Jurkat, Clone E6-1 (cell line): ENCODE measurements at regions not wholly inside any gene's neighbourhood (a gene's known extent, or its start where the extent isn't known, plus 50 kb on each side); places are given as distances from the start of the nearest gene placed in this dataset.

ENCODE experiments used
- DNase-seq: peaks from one replicate; pipeline ENCODE4 v3.0.0-alpha.2; 2011; ENCODE audit warnings: low read depth, low spot score
- H3K4me3 ChIP-seq: 2 replicates; pipeline ENCODE4 v1.5.1; 2011; ENCODE audit warnings: mild to moderate bottlenecking, low read length, control low read depth, moderate library complexity

DNA sequence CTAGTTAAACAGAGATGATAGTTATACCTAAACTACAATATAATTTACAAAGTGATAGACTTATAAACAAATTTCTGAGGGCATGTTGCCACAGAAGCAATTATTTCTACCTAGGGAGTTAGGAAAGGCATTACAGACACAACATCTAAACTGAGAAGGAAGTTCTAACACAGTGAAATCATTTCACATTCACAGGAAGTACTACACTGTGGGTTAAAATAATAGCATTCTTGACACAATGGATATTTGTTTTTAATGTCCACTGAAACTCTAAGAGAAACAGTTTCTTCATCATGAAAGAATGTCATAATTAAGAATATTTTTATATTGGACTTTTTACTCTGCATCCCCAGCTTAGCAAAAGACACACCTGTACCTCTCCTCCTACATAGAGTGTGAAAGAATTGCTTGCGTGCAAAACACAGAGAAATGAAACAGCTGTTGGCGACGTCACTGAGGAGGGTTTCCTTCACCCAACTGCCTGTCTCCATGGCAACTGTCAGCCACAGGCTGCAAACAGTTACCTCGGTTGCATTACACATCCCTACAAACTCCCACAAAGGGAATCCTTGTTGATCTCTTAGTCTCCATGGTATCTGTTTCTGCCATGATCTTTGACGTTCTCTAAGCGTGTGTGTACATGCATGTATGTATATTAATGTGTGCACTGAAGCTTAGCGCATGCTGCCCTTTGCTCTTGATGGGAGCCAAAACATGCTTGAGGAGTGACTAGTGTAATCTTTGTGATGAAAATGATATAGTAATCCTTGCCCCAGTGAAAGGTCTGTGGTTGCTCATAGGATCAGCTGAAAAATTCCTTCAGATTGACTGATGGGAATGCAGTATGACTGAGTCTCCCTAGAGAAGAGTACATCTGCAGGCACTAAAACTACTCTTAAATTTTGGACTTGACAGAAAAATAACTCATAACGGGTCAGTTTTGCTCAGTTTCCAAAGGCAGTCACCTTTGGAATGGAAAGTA lies 168.5 kb downstream of the ACTL7B start:
- DNase-seq, result peak; percentile 16

DNA sequence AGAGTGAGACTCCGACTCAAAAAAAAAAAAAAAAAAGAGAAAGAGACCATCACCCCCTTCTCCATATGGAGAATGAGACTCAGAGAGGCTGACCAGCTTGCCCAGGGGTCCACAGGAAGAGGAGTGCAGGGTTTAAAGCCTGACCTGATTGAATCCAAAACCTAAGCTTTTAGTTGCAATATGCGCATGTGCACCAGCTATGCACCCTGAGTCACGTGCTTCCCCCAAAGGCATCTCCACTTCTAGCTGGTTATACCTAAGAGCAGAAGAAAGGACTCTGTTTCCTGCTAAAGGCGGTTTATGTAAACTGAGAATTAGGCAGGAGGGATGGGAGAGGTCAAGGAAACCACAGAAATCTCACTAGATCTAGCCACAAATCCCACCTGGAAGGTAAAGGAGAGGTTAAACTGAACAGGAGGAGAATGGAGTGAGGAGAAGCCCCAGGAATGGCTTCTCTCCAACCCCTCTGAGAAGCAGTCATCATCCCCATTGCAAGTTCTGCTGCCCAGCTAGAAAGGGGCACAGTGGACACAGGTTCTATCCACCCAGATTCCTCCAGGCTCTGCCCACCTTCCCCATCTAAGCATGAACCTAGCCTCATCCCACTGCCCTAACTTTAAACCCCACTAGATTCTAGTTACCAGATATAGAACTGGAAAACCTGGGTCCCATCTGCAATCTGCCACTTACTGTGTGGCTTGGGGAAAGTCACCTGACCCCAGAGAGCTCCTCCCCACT lies 171.3 kb downstream of the ACTL7B start:
- no peak for DNase-seq
- no peak overlapping the region for H3K4me3 ChIP-seq

More for the DNA sequence above, 168.5 kb downstream of the ACTL7B start:
- H3K4me3 ChIP-seq, result no peak overlapping the region

DNA sequence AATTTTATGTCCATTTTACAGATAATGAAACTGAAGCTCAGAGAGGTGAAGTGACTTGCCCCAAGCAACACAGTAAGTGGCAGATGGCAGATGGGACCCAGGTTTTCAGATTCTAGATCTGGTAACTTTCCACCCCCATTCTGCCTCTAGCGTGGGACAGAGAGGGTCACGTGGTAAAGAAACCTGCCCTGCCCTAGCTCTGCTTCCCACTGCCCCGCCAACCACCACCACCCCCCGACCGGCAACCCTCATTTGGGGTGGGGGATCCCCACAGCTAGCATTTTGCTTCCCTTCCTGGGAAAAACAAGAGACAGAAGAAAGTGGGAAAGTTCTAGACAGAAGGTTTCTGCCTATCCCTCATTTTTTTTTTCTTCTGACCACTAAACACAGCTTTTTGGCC lies 172.5 kb downstream of the ACTL7B start:
- no peak overlapping the region for H3K4me3 ChIP-seq
- DNase-seq, result no peak

DNA sequence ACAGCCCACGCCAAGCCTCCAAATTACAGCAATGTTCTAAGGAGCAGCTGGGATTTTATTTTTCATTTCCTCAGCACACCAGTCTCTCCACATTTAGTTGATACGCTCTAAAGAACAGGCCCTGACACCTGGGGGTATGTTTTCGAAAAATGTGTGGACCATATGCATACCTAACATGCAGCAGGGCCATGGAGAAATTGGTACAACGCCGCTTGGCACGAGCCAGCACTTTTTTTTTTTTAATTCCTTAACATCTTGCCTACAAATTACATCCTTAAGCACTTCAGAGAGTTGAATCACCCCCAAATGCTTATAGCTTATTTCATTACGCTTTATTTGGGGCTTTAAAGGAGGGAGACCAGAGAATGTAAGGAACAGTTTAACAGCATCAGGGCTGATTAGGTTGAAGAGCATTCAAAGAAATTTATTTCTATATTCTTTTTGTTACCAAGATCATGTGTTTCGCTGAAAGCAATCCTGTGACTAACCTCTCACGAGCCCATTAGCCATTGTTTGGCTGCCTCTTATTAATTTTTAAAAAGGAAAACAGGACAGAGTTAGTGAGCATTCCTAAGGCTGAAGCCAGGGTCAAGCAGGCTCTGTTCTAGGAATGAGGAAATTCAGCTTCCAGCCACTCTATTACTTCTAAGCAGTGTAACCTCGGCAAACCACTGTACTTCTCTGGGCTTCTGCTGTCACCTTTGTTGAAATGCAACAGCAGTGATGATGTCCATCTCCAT lies 173.8 kb downstream of the ACTL7B start:
- H3K4me3 ChIP-seq, result no peak overlapping the region
- DNase-seq, result no peak

DNA sequence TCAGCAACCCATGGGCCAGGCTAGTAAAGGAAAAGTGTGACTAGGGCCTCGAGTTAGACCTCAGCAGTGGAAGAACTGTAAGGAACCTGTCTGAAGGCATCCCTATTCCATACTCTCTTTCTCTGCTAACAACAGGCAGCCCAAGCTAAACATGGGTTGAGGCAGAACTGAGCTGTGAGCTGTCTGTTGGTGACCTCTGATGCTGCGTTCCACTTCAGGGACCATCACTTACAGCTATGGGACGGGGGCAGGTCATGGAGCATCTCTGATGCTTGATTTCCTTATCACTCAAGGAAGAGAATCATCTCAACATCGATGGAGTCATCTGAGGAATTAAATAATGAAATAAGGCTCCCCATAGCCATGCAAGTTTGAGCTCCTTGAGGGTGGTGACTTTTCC lies 174.8 kb downstream of the ACTL7B start:
- DNase-seq, result no peak
- H3K4me3 ChIP-seq, result no peak overlapping the region

DNA sequence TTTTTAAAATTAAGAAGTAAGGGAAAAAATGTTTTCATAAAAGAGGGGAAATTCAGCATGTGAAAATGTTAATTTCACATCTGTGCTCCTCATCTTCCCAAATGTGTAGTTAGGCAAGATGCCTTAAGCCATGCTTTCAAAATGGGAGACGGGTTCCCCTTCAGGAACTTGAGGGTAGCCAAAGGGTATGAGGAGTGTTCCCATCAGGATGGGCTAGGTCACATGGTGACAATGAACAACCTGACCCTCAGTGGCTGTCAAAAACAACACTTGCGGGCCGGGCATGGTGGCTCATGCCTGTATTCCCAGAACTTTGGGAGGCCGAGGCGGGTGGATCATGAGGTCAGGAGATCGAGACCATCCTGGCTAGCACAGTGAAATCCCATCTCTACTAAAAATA lies 178.0 kb downstream of the ACTL7B start:
- DNase-seq, result no peak
- no peak overlapping the region for H3K4me3 ChIP-seq

DNA sequence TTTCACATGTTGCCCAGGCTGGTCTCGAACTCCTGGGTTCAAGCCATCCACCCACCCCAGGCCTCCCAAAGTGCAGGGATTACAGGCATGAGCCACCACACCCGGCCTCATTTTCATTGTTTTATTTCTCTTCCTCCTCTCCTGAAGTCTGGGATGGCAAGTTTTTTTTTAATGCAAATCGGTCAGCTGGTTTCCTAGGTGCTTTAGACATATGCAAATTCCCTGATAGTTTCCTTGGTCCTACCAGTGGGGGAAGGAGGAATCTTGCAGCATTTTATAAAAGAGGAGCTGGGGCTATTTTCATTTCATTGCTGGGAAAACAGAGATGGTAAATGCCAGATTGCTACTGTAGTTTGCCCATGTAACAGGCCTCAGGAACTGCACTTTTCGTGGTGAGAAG lies 179.4 kb downstream of the ACTL7B start:
- no peak for DNase-seq
- H3K4me3 ChIP-seq, result no peak overlapping the region

DNA sequence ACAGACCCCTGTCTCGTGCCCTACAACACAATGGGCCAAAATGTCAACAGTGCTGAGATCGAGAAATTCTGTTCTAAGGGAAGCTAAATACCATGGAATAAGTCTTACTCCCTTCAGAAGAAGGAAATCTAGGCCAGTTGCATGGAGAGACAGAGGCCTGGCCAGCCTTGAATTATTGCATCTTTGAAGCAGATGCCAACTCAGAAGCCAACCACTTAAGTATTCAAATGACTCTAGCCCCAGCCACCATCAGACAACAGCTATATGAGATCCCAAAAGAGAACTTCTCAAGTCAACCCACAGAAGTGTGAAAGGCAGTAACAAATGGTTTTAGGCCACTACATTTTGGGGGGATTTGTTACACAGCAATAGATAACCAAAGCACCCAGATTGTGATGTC lies 180.1 kb downstream of the ACTL7B start:
- no peak for DNase-seq
- no peak overlapping the region for H3K4me3 ChIP-seq

DNA sequence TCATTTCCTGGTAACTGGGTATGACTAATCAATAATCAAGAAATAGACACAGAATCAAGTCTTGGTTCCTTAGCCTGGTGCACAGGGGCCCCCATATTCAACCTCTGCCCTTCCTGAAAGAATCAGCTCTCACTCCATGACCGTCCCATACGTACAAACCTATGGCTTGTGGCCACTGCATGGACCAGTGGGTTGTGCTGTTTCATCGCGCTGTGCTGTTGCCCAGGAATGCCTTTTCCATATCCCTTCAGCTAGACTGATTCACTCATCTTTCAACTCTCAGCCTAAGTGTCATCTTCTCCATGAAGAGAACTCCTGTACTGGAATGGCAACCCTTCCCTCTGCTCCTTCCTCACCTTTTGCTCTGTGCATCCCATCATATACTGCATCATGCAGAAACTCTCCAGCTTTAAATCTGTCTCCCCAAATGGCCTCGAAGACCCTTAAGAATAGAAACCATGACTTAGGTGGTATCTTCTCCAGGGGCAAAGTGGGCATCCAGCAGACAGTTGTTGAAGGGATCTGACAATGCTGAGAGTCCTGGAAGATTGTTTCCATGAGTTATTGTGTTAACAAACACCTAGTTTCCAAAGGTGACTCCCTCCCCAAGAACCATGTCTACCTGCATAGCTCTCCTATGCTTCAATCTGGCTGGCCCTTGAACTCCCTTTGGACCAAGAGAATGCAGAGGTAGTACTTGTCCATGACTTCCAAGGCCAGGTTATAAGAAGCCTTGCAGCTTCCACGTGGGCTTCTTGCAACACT lies 180.8 kb downstream of the ACTL7B start:
- no peak overlapping the region for H3K4me3 ChIP-seq
- DNase-seq, result no peak

DNA sequence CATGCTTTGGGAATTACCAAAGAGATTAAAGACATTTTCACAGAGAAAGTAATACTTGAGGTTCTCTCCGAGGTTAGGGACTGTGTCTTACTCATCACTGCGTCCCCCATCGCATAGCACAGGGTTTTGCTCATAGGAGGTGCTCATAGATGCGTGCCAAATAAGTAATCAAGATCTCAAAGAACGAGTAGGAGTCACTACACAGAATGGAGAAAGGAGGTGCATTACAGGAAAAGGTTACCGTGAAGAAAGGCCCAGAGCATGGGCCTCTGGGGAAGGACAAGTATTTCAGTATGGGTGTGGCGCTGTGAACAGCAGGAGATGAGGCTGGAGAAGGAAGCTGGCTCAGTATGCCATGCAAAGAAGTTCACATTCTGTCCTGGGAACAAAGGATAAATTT lies 182.4 kb downstream of the ACTL7B start:
- no peak for DNase-seq

DNA sequence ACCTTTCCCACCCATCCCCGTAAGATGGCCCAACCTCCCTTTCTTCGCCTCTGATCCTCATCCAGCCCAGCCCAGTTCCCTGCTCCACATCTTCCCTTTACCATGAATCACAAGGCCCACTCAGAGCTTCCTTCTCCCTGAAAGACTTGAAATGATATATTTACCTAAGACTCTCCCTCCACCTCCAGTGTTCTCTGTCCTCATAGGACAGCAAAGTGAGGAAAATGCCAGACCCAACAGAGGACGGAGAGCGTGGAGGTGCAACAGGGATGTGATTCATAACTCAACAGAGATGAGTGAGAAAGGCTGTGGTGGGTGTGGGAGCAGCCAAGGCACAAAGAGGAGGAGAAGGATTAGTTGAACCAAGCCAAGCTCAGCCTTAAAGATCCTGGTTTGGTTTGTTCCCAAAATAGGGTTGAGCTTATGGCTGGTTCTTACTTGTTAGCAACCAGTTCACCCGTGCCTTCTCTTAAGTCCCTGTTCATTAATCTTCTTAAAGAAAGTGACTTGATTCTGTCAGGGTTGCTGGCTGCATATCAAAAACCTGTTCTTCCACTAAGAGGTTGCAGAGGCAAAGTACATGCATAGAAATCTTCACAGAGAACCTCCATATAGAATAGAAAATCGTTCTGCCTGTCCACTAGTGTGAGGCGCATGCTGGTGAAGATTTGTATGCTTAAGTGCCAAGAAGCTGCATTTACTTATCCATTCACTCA lies 183.2 kb downstream of the ACTL7B start:
- no peak for DNase-seq

More for the DNA sequence above, 182.4 kb downstream of the ACTL7B start:
- H3K4me3 ChIP-seq, result no peak overlapping the region

DNA sequence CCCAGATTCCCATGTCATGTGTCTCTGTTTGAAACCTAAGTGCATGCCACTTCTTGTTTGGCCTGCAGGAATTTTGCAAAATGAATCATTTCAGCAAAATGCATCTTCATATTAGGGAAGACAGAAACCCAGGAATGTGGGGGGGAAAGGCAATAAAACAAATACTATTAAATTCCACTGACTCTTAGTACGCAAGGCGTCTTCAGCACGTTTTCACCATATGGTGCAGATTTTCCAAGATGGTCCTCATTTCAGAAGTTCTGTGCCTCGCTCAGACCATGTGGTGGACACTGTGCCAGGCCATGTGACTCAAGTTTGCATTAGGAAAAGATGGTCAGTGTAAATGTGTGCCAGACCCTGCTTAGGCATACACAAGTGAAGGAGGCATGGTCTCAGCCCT lies 184.0 kb downstream of the ACTL7B start:
- H3K4me3 ChIP-seq, result no peak overlapping the region
- no peak for DNase-seq

More for the DNA sequence above, 183.2 kb downstream of the ACTL7B start:
- H3K4me3 ChIP-seq, result no peak overlapping the region

DNA sequence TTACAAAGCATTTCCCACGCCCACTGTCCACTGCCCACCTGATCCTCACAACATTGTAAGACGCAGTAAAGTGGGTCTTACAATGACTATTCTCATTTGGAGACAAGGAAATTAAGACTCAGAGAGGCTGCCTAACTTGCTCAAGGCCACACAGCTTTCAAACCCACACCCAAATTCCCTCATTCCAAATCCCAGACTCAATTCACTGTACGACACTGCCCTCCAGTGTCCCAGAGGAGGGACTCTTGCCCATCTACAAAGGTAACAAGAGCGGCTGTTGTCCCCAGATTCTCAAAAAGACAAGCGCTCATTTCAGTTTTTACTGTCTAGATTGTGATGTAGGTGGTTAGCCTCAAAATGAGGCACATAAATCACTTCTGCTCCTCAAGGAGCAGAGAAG lies 184.6 kb downstream of the ACTL7B start:
- H3K4me3 ChIP-seq, result no peak overlapping the region
- DNase-seq, result no peak

DNA sequence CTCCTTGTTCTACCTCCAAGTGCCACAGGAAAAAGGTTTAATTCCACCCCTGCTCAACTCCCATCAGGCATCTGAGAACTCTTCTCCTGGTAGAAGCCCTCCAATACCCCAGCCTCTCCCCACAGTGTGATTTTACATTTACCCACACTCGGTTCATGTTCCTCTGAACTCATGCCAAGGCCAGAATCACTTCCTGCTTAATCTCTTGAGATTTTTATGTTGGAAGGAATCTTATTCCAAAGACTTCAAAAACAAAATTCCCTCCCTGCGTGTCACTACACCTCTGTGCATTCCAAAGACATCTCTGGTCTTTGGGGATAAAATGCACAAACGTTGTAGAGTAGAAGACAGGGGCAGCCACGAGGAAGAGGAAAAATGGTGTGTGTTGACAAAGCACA lies 186.8 kb downstream of the ACTL7B start:
- H3K4me3 ChIP-seq, result no peak overlapping the region
- no peak for DNase-seq

DNA sequence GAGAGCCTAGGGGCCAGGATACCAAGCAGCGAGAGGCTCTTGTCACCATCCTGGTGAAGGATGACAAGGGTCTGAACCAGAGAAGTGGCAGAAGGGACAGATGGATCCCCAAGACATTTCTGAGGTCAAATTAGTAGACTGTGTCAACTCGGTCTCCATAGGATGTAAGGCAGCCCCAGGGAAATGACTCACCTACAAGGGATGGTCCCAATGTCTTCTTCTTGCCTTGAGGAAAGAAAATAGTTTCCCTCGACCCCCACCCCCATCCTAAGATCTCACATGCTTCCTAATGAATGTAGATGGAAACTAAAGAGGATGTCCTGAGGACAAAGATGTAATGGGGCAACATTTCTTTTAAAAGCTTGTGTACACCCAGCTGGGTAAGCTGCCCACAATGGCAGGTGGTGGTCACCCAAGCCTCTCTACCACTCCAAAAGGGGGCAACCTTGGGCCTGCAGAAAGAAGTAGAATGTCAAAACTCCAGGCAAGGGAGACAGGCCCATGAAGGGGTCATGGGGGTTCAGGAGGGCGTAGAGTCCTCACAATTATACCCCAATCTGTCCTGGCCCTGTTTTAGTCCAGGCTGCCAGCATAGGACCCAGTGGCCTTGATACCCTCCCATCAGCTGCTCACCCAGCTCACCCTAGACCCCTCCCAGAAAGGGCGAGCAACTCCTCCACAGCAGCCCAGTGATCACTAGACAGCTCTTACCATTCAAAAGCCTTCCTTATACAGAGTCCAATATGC lies 187.4 kb downstream of the ACTL7B start:
- no peak overlapping the region for H3K4me3 ChIP-seq
- DNase-seq, result no peak

DNA sequence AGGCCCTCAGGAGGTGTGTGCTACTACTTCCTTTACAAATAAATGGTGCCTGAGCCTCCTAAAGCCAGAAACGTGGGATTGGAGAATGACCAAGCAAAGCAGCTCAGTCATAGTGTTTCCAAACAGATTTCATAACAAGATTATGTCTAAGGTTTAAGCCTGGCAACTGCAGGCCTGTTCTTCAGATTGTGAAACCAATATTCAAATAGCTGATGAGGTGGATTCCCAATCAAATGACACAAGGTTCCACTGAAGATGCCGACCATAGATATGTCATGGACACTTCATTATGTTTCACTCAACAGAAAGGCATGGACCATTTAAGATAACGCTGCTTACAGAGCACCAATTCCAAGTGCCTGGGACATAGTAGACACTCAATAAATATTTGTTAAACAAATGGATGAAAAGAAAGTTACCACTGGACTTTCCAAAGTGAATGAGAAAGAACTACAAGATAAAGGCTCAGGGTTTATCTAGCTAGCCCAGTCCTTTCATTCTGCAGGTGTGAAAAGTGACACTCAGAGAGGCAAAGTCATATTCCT lies 189.5 kb downstream of the ACTL7B start:
- no peak overlapping the region for H3K4me3 ChIP-seq
- DNase-seq, result no peak

DNA sequence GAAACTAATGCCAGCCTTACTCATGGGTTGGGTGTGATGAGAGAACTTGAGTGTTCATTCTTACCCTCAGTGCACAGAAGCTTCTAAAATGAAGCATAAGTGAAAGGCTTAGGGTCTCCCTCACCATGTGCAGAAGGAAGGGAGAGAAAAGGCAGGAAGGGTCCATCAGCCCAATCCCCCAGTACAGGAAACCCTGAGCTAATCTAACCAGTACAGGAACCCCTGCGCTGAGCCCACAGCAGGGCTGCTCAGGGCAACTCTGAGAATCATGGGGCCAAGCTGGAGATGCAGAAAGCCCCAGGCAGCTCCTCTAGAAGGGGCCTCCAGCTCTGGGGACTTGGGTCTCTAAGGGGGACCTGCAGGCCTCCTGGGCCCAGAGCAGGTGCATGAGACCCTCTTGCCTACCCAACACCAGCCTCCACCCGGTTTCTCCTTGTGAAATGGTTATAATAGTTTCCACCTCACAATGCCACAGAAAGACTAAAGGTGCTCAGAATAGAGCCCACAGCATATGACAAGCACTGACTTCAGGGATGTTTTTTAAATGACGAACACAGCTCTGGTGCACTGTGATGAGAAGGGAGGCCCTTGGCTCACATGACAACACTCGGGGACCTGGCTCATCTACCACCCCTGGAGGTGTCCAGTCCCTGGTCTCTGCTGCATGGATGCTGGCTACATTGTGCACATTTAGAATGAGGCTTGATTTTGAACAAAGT lies 190.1 kb downstream of the ACTL7B start:
- no peak overlapping the region for H3K4me3 ChIP-seq
- DNase-seq, result no peak
